ENCODE measurements at regions not wholly inside any gene's neighbourhood (a gene's known extent, or its start where the extent isn't known, plus 50 kb on each side); places are given as distances from the start of the nearest gene placed in this dataset.
"Not testable (repeated sequence)": the region's sequence is repeated elsewhere in the genome, so short reads cannot be mapped to it uniquely, and the experiment has no call there.

- H3K27ac ChIP-seq (ENCODE audit: low read length), result no peak overlapping the region
- DNase-seq, result no peak
- H3K4me2 ChIP-seq (ENCODE audit: low read length), result no peak overlapping the region
- no peak for ATAC-seq
- ChIA-PET POLR2A (ENCODE audit: unreplicated experiment) (no interaction called here), CTCF (no interaction called here)
- H3K9ac ChIP-seq (ENCODE audit: low read length), result no peak overlapping the region
- no peaks in the 10 kb centered on the region for H4K20me1 ChIP-seq (ENCODE audit: low read length)
- no peaks in the 10 kb centered on the region for H3K9me3 ChIP-seq (ENCODE audit: low read length)
- H3K79me2 ChIP-seq (ENCODE audit: low read length), result no peaks in the 10 kb centered on the region
- H3F3A ChIP-seq (ENCODE audit: low read length, unreplicated experiment), result no peaks in the 10 kb centered on the region
- no peak overlapping the region for H2AFZ ChIP-seq (ENCODE audit: low read length)
- H3K27me3 ChIP-seq (ENCODE audit: low read length), result no peaks in the 10 kb centered on the region
- TF ChIP-seq EZH2 (IDR thresholded peaks at IDR 0.05; ENCODE audit: low read length, unreplicated experiment), result no peak
- TF ChIP-seq CTCF (conservative IDR thresholded peaks at IDR 0.05; ENCODE audit: low read depth, low read length), result no peak
- TF ChIP-seq EZH2phosphoT487 (IDR thresholded peaks at IDR 0.05; ENCODE audit: borderline replicate concordance, low read length), result no peak
- intact Hi-C loops (cut with micrococcal nuclease), result no loop called here
- H3K9me2 ChIP-seq (replicated peaks; ENCODE audit: low read length), result no peaks in the 10 kb centered on the region
- no peaks in the 10 kb centered on the region for H3K36me3 ChIP-seq (ENCODE audit: low read depth, low read length)
- H3K4me1 ChIP-seq (ENCODE audit: insufficient read depth, low read length), result no peaks in the 10 kb centered on the region
- H3K4me3 ChIP-seq (ENCODE audit: low read length), result no peak overlapping the region
- no TSS peak for BruUV-seq (replicated peaks)
These were observed 331.1 kb downstream of the SEMA3D start for GRCh38 chr7:84855758-84856157.

GRCh38 chr7:84848974-84849372 is 337.9 kb downstream of the SEMA3D start:
- H3K27ac ChIP-seq (ENCODE audit: low read length); H3K4me1 ChIP-seq (ENCODE audit: insufficient read depth, low read length); ATAC-seq; H3K9me2 ChIP-seq (replicated peaks; ENCODE audit: low read length); H3K4me3 ChIP-seq (ENCODE audit: low read length); H3K79me2 ChIP-seq (ENCODE audit: low read length); H3K9ac ChIP-seq (ENCODE audit: low read length); H2AFZ ChIP-seq (ENCODE audit: low read length); intact Hi-C loops (cut with micrococcal nuclease); DNase-seq; H3K36me3 ChIP-seq (ENCODE audit: low read depth, low read length); H3K4me2 ChIP-seq (ENCODE audit: low read length); BruUV-seq (replicated peaks); H3F3A ChIP-seq (ENCODE audit: low read length, unreplicated experiment); H3K27me3 ChIP-seq (ENCODE audit: low read length); CTCF ChIA-PET; H4K20me1 ChIP-seq (ENCODE audit: low read length); H3K9me3 ChIP-seq (ENCODE audit: low read length); POLR2A ChIA-PET (ENCODE audit: unreplicated experiment): not testable (repeated sequence)

- ChIA-PET POLR2A (ENCODE audit: unreplicated experiment) (no interaction called here), CTCF (no interaction called here)
- no peak overlapping the region for H2AFZ ChIP-seq (ENCODE audit: low read length)
- no peaks in the 10 kb centered on the region for H3K27me3 ChIP-seq (ENCODE audit: low read length)
- no peak overlapping the region for H3K4me2 ChIP-seq (ENCODE audit: low read length)
- no peaks in the 10 kb centered on the region for H3K79me2 ChIP-seq (ENCODE audit: low read length)
- no peak overlapping the region for H3K27ac ChIP-seq (ENCODE audit: low read length)
- ATAC-seq (no peak), DNase-seq (no peak)
- H4K20me1 ChIP-seq (ENCODE audit: low read length), result no peaks in the 10 kb centered on the region
- H3K4me3 ChIP-seq (ENCODE audit: low read length), result no peak overlapping the region
- H3K9me3 ChIP-seq (ENCODE audit: low read length), result no peaks in the 10 kb centered on the region
- no peaks in the 10 kb centered on the region for H3K36me3 ChIP-seq (ENCODE audit: low read depth, low read length)
- intact Hi-C loops (cut with micrococcal nuclease), result no loop called here
- no peaks in the 10 kb centered on the region for H3K9me2 ChIP-seq (replicated peaks; ENCODE audit: low read length)
- no peak overlapping the region for H3K9ac ChIP-seq (ENCODE audit: low read length)
- no peaks in the 10 kb centered on the region for H3K4me1 ChIP-seq (ENCODE audit: insufficient read depth, low read length)
- no peaks in the 10 kb centered on the region for H3F3A ChIP-seq (ENCODE audit: low read length, unreplicated experiment)
- no TSS peak for BruUV-seq (replicated peaks)
- TF ChIP-seq CTCF (conservative IDR thresholded peaks at IDR 0.05; ENCODE audit: low read depth, low read length) (no peak), EZH2phosphoT487 (IDR thresholded peaks at IDR 0.05; ENCODE audit: borderline replicate concordance, low read length) (no peak), EZH2 (IDR thresholded peaks at IDR 0.05; ENCODE audit: low read length, unreplicated experiment) (no peak)
These were observed 338.5 kb downstream of the SEMA3D start for GRCh38 chr7:84848219-84848973.

Data from PC-3 (cell line).